ENCODE measurements at regions not wholly inside any gene's neighbourhood (a gene's known extent, or its start where the extent isn't known, plus 50 kb on each side); places are given as distances from the start of the nearest gene placed in this dataset.

DNA sequence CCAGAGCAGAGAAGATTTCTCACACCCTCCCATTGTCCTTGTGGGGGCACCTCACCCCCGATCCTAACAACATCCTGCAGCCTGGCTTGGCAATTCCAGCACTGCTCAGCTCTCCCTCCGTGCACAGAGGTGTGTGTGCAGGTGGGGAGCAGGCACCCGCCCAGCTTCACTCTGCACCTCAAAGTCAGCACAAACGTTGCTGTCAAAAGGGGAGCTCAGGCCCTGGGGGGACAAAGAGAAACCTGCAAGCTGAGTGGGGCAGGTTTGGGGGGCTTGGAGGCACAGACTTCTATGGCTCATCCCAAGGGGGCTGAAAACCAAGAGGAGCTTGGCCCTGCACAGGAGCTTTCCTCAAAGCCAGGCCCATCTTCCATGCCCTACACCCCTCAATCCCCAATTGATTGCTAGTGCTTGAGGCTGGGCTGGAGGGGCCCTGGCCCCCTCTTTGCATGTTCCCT lies 231.9 kb upstream of the TNRC6C start:
- TF ChIP-seq, protein P1, sequence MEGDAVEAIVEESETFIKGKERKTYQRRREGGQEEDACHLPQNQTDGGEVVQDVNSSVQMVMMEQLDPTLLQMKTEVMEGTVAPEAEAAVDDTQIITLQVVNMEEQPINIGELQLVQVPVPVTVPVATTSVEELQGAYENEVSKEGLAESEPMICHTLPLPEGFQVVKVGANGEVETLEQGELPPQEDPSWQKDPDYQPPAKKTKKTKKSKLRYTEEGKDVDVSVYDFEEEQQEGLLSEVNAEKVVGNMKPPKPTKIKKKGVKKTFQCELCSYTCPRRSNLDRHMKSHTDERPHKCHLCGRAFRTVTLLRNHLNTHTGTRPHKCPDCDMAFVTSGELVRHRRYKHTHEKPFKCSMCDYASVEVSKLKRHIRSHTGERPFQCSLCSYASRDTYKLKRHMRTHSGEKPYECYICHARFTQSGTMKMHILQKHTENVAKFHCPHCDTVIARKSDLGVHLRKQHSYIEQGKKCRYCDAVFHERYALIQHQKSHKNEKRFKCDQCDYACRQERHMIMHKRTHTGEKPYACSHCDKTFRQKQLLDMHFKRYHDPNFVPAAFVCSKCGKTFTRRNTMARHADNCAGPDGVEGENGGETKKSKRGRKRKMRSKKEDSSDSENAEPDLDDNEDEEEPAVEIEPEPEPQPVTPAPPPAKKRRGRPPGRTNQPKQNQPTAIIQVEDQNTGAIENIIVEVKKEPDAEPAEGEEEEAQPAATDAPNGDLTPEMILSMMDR (IDR thresholded peaks at IDR 0.05; ENCODE audit: low read depth, low read length, missing input control): no peak
- no peak for TF ChIP-seq RAD21 (IDR thresholded peaks at IDR 0.05)
- no peak for TF ChIP-seq ATF3 (IDR thresholded peaks at IDR 0.05)

Data from liver (tissue), 3 donors.